ENCODE measurements at regions not wholly inside any gene's neighbourhood (a gene's known extent, or its start where the extent isn't known, plus 50 kb on each side); places are given as distances from the start of the nearest gene placed in this dataset.

DNA sequence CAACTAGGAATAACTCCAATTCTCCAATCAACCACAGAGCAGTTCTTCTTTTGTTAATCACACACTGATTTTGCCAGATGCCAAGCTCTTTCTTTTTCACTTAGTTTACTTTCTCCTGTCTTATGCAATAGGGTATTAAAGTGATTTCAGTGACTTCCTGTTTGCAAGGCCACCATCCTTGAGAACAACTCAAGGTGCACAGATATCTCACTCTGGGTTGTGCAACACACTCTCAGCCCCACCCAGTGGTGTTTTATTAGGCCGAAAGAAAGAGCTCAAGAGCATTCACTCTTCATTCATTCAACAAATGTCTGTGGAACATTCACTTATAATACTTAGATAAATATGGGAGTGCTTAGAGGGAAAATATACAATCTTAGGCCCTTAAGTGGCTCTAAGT lies 352.5 kb downstream of the ZNF326 start:
- Histone ChIP-seq H3K4me3 (ENCODE audit: low read length) (no peak overlapping the region), H3K36me3 (ENCODE audit: control insufficient read depth, insufficient read depth, low read length) (no peaks in the 10 kb centered on the region), H3K27me3 (ENCODE audit: control insufficient read depth, insufficient read depth, low read length) (no peaks in the 10 kb centered on the region; the same call in 1 of the 2 replicates), H3K4me1 (ENCODE audit: control insufficient read depth, insufficient read depth, low read length) (no peaks in the 10 kb centered on the region), H3K27ac (ENCODE audit: low read length) (no peak overlapping the region), H3K9me3 (ENCODE audit: control insufficient read depth, insufficient read depth, low read length) (no peaks in the 10 kb centered on the region)
- WGBS (ENCODE audit: insufficient coverage, insufficient read length), result no CpG with 5 or more reads among the region's 1 CpG
- DNase-seq (ENCODE audit: low read depth, low spot score), result no peak

DNA sequence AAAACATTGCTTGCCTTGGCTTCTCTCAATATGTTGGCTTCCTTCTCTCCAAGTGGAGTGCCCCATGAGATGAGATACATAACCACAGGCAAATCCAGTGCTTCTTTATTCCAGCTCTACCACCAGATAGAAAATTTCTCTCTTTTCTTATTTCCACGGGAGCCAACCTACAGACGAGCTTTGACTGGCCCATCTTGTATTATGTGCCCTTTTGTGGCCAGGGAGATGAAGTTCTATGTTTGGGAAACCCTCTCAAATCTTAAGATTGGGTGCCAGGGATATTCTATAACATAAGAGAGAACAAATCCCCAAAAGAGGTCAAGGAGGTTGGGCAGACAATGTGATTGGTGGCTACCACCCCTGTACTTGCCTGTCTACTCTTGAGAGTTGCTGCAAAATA lies 351.8 kb downstream of the ZNF326 start:
- no peaks in the 10 kb centered on the region for H3K36me3 ChIP-seq (ENCODE audit: control insufficient read depth, insufficient read depth, low read length)
- no peaks in the 10 kb centered on the region for H3K9me3 ChIP-seq (ENCODE audit: control insufficient read depth, insufficient read depth, low read length)
- H3K27me3 ChIP-seq (ENCODE audit: control insufficient read depth, insufficient read depth, low read length), result no peaks in the 10 kb centered on the region; the same call in 1 of the 2 replicates
- no peaks in the 10 kb centered on the region for H3K4me1 ChIP-seq (ENCODE audit: control insufficient read depth, insufficient read depth, low read length)
- H3K4me3 ChIP-seq (ENCODE audit: low read length), result no peak overlapping the region
- no peak overlapping the region for H3K27ac ChIP-seq (ENCODE audit: low read length)
- DNase-seq (ENCODE audit: low read depth, low spot score), result no peak
- no CpG with 5 or more reads among the region's 2 CpGs for WGBS (ENCODE audit: insufficient coverage, insufficient read length)

DNA sequence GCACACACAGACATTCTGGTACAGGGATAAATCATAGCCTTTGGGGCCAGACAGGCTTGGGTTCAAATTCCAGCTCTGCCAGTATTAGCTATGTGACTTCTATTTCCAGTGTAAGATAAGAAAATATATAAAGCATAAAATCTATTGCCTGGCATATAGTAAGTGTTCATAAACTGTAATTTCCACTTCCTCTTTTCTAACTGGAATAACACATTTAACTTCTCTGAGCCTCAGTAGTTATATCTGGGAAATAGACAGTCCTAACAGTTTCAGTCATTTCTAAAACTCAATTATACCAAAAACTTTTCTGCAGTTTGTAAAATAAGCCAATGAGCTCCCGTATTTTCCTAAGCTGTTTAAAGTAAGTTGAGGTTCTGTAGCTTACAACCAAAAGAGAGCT lies 351.4 kb downstream of the ZNF326 start:
- Histone ChIP-seq H3K27me3 (ENCODE audit: control insufficient read depth, insufficient read depth, low read length) (no peaks in the 10 kb centered on the region; the same call in 1 of the 2 replicates), H3K9me3 (ENCODE audit: control insufficient read depth, insufficient read depth, low read length) (no peaks in the 10 kb centered on the region), H3K36me3 (ENCODE audit: control insufficient read depth, insufficient read depth, low read length) (no peaks in the 10 kb centered on the region), H3K4me1 (ENCODE audit: control insufficient read depth, insufficient read depth, low read length) (no peaks in the 10 kb centered on the region), H3K4me3 (ENCODE audit: low read length) (no peak overlapping the region), H3K27ac (ENCODE audit: low read length) (no peak overlapping the region)
- no peak for DNase-seq (ENCODE audit: low read depth, low spot score)
- whole genome bisulfite sequencing (ENCODE audit: insufficient coverage, insufficient read length), result no CpG with 5 or more reads among the region's 1 CpG

DNA sequence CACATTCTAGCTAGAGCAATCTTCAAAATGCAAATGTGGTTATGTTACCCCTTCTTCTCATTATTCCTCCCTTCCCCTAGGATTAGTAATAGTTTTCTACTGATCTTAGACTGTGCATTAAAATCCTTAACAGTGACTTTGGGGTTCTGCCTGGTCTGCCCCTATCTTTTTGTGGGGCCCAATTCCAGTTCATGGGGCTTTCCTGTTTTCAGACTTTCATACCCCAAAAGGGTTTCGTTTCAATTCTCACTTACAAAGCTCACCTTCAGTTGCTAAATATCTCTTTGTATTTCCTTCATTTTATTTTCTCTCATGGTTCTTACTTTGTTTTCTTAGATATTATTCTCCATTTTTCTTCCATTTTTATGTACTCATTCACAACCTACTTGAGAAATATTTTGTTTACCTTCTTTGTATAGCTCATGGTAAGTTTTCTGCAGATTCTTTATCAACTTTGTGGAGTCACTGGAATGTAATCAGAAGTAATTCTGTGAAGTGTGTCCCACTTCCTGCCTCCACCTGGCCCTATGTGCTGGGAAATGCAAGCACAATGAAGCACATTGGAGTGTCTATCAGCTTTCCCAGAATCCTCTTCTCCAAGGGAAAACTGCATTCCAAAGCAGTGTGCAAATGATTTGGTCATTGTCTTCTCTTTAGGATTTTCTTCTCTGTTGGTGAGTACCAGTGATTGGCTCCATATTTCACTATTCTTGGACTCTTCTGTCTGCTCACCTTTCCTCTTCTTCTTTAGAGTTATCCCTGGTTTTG lies 350.2 kb downstream of the ZNF326 start:
- Histone ChIP-seq H3K27ac (ENCODE audit: low read length) (no peak overlapping the region), H3K36me3 (ENCODE audit: control insufficient read depth, insufficient read depth, low read length) (no peaks in the 10 kb centered on the region), H3K9me3 (ENCODE audit: control insufficient read depth, insufficient read depth, low read length) (no peaks in the 10 kb centered on the region), H3K27me3 (ENCODE audit: control insufficient read depth, insufficient read depth, low read length) (no peaks in the 10 kb centered on the region; the same call in 1 of the 2 replicates), H3K4me3 (ENCODE audit: low read length) (no peak overlapping the region), H3K4me1 (ENCODE audit: control insufficient read depth, insufficient read depth, low read length) (no peaks in the 10 kb centered on the region)
- WGBS (ENCODE audit: insufficient coverage, insufficient read length), result no CpG with 5 or more reads among the region's 1 CpG
- no peak for DNase-seq (ENCODE audit: low read depth, low spot score)

DNA sequence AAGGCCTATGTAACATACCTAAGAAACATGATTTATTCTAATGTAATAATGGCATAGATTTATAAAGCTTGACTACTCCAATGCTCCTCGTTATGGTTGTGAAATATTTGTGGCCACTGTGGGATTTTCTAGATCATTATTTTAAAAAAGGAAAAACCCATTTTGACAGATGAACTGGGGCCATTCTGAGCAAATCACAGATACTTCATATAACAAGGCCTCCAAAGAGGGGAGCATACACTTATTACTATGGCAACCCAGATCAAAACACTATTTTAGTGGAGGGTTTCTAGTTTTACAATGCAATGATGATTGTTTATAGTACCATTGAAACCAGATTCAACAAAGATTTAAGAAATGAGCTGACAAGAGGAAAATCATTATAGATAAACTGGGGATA lies 346.6 kb downstream of the ZNF326 start:
- H3K27ac ChIP-seq (ENCODE audit: low read length), result no peak overlapping the region
- H3K9me3 ChIP-seq (ENCODE audit: control insufficient read depth, insufficient read depth, low read length), result no peaks in the 10 kb centered on the region
- DNase-seq (ENCODE audit: low read depth, low spot score), result no peak
- H3K4me3 ChIP-seq (ENCODE audit: low read length), result no peak overlapping the region
- no peaks in the 10 kb centered on the region for H3K36me3 ChIP-seq (ENCODE audit: control insufficient read depth, insufficient read depth, low read length)
- H3K27me3 ChIP-seq (ENCODE audit: control insufficient read depth, insufficient read depth, low read length), result no peaks in the 10 kb centered on the region
- no peaks in the 10 kb centered on the region for H3K4me1 ChIP-seq (ENCODE audit: control insufficient read depth, insufficient read depth, low read length)
- no CpG with 5 or more reads among the region's 1 CpG for WGBS (ENCODE audit: insufficient coverage, insufficient read length)

DNA sequence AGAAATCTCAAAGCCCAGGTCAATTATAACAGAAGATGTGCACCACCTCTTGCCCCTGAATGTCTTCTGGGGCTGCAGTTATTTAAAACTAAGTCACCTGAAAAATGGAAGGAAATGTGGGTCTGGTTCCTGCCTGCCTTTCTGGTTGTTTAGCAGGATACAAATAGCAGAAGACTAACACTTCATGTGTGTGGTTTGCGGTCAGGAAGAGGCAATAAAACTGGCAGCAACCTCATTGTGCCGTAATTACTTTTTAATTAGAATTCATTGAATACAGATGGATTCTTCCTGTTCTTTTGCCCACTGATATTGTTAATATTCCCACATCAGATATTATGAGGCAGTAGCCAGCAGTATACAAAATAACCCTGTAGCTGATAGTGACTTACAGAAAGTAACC lies 345.7 kb downstream of the ZNF326 start:
- Histone ChIP-seq H3K27ac (ENCODE audit: low read length) (no peak overlapping the region), H3K4me3 (ENCODE audit: low read length) (no peak overlapping the region)
- no CpG with 5 or more reads among the region's 2 CpGs for WGBS (ENCODE audit: insufficient coverage, insufficient read length)

DNA sequence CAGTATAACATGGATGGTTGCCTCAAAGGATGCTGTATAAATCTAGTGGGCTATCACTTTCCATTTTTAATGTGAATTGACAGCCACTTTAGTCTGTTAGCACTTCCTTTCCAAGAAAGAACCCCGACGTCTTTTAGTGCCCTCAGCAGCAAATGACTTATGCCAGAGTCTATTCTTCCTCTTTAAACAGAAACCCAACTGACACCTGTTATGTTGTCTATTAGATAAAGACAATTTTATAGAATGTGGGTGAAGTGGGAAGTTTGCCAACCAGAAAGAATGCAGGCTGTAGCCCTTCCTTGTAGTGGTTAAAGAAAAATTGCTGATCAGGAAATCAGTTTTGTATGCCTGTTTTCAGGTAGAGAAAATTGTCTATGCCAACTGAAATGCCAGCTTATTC lies 344.9 kb downstream of the ZNF326 start:
- H3K36me3 ChIP-seq (ENCODE audit: control insufficient read depth, insufficient read depth, low read length), result no peaks in the 10 kb centered on the region
- WGBS (ENCODE audit: insufficient coverage, insufficient read length), result no CpG with 5 or more reads among the region's 2 CpGs
- H3K27ac ChIP-seq (ENCODE audit: low read length), result no peak overlapping the region
- H3K27me3 ChIP-seq (ENCODE audit: control insufficient read depth, insufficient read depth, low read length), result no peaks in the 10 kb centered on the region
- H3K9me3 ChIP-seq (ENCODE audit: control insufficient read depth, insufficient read depth, low read length), result no peaks in the 10 kb centered on the region
- no peak for DNase-seq (ENCODE audit: low read depth, low spot score)
- H3K4me3 ChIP-seq (ENCODE audit: low read length), result no peak overlapping the region
- no peaks in the 10 kb centered on the region for H3K4me1 ChIP-seq (ENCODE audit: control insufficient read depth, insufficient read depth, low read length)

More for the DNA sequence above, 345.7 kb downstream of the ZNF326 start:
- H3K36me3 ChIP-seq (ENCODE audit: control insufficient read depth, insufficient read depth, low read length), result no peaks in the 10 kb centered on the region
- no peak for DNase-seq (ENCODE audit: low read depth, low spot score)
- no peaks in the 10 kb centered on the region for H3K9me3 ChIP-seq (ENCODE audit: control insufficient read depth, insufficient read depth, low read length)
- H3K27me3 ChIP-seq (ENCODE audit: control insufficient read depth, insufficient read depth, low read length), result no peaks in the 10 kb centered on the region
- H3K4me1 ChIP-seq (ENCODE audit: control insufficient read depth, insufficient read depth, low read length), result no peaks in the 10 kb centered on the region

DNA sequence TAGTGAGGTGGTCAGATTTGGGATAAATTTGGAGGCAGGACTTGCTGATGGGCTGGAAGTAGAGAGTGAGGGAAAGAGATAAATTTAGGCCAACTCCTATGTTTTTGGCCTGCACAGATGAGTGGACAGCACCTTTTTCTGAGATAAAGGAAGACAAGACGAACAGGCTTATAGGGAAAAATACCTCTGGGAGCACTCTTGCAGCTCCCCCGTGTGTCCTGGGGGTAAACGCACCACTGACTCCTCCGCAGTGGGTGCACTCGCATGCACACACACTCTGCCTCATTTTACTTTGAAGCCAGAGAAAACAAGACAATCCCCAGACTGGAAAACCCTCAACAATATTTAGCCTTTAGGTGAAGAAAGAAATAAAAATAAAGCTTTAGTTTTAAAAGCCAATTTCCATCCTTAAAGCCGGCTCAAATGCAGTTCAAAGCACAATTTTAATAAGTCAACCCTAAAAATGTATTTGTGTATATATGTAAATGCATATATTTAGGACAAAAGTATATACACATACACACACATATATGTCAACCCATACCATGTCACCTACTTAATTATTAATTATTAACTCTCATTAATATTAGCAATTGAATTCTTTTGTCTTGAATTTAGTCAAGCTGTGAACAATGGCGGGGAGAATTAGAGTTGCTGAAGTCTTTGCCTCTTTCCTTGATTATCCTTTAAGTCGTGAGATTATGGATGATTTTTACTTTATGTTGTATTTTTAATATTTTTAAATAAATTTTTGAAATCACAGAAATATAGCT lies 341.8 kb downstream of the ZNF326 start:
- no peaks in the 10 kb centered on the region for H3K27me3 ChIP-seq (ENCODE audit: control insufficient read depth, insufficient read depth, low read length)
- no peak overlapping the region for H3K27ac ChIP-seq (ENCODE audit: low read length)
- no peaks in the 10 kb centered on the region for H3K4me1 ChIP-seq (ENCODE audit: control insufficient read depth, insufficient read depth, low read length)
- H3K36me3 ChIP-seq (ENCODE audit: control insufficient read depth, insufficient read depth, low read length), result no peaks in the 10 kb centered on the region
- H3K4me3 ChIP-seq (ENCODE audit: low read length), result no peak overlapping the region
- H3K9me3 ChIP-seq (ENCODE audit: control insufficient read depth, insufficient read depth, low read length), result no peaks in the 10 kb centered on the region
- DNase-seq (ENCODE audit: low read depth, low spot score), result no peak
- no CpG with 5 or more reads among the region's 8 CpGs for WGBS (ENCODE audit: insufficient coverage, insufficient read length)

DNA sequence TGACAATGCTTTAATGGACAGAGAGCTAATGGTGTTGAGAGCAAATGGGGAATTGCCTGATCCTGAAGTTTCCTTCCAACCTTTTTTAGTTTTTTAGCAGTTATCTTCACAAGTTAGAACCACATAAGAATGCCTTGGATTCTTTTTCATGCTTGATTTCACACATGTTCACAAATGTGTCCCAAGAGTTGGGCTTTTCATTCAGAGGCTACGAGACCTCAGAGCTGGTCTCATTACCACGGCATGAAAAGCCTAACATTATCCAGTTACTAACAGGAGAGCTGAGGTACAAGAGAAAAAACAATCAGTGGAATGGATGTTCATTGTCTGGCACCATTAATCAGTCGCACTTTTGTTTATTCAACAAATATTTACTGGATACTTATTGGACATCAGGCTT lies 340.6 kb downstream of the ZNF326 start:
- no peak overlapping the region for H3K4me3 ChIP-seq (ENCODE audit: low read length)
- WGBS (ENCODE audit: insufficient coverage, insufficient read length), result no CpG with 5 or more reads among the region's 3 CpGs
- no peaks in the 10 kb centered on the region for H3K36me3 ChIP-seq (ENCODE audit: control insufficient read depth, insufficient read depth, low read length)
- H3K4me1 ChIP-seq (ENCODE audit: control insufficient read depth, insufficient read depth, low read length), result no peaks in the 10 kb centered on the region
- DNase-seq (ENCODE audit: low read depth, low spot score), result no peak
- H3K9me3 ChIP-seq (ENCODE audit: control insufficient read depth, insufficient read depth, low read length), result no peaks in the 10 kb centered on the region
- H3K27me3 ChIP-seq (ENCODE audit: control insufficient read depth, insufficient read depth, low read length), result no peaks in the 10 kb centered on the region
- no peak overlapping the region for H3K27ac ChIP-seq (ENCODE audit: low read length)

DNA sequence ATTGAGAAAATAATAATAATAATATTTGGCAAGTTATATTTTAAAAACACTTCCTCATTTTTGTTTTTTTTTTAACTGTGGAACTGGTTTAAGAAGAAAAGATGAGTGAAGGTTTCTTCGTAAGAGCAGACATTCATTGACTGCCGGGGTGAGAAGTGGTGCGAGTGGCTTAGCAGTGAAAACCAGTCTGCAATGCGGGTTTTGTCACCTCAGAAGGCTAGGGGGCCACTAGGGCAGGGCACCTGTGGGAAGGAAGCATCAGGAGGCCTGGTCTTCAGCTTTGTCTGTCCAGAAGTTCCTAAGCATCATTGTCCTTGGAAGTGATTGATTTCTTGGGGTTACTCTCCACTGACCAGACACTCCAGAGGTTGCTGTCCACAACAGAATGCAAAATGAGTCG lies 339.2 kb downstream of the ZNF326 start:
- Histone ChIP-seq H3K27ac (ENCODE audit: low read length) (no peak overlapping the region), H3K9me3 (ENCODE audit: control insufficient read depth, insufficient read depth, low read length) (no peaks in the 10 kb centered on the region), H3K4me3 (ENCODE audit: low read length) (no peak overlapping the region), H3K27me3 (ENCODE audit: control insufficient read depth, insufficient read depth, low read length) (no peaks in the 10 kb centered on the region), H3K36me3 (ENCODE audit: control insufficient read depth, insufficient read depth, low read length) (no peaks in the 10 kb centered on the region), H3K4me1 (ENCODE audit: control insufficient read depth, insufficient read depth, low read length) (no peaks in the 10 kb centered on the region)
- no CpG with 5 or more reads among the region's 5 CpGs for WGBS (ENCODE audit: insufficient coverage, insufficient read length)
- DNase-seq (ENCODE audit: low read depth, low spot score), result no peak
